ENCODE measurements at regions not wholly inside any gene's neighbourhood (a gene's known extent, or its start where the extent isn't known, plus 50 kb on each side); places are given as distances from the start of the nearest gene placed in this dataset.

DNA sequence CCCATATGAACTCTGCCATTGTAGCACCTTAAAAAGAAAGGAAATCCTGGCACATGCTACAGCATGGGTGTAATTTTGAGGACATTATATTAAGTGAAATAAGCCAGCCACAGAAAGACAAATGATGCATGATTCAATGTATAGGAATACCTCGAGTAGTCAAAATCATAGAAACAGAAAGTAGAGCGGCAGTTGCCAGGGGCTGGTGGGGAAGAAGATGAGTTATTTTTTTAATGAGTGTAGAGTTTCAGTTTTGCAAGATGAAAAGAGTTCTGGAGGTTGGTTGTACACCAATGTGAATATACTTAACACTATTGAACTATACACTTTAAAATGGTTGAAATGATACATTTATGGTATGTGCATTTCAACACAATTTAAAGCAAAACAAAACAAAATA, 133.0 kb downstream of the ZDHHC21 start:
- FAIRE-seq: no peak

GRCh38 chr9:14554886-14555285, 138.3 kb downstream of the ZDHHC21 start:
- FAIRE-seq: no peak

GRCh38 chr9:14547245-14548060, 145.8 kb downstream of the ZDHHC21 start:
- FAIRE-seq: no peak

- no peak for FAIRE-seq
Measured at GRCh38 chr9:14546693-14547092, 146.5 kb downstream of the ZDHHC21 start.

- FAIRE-seq: no peak
Measured at GRCh38 chr9:14542071-14542470, 151.2 kb downstream of the ZDHHC21 start.

DNA sequence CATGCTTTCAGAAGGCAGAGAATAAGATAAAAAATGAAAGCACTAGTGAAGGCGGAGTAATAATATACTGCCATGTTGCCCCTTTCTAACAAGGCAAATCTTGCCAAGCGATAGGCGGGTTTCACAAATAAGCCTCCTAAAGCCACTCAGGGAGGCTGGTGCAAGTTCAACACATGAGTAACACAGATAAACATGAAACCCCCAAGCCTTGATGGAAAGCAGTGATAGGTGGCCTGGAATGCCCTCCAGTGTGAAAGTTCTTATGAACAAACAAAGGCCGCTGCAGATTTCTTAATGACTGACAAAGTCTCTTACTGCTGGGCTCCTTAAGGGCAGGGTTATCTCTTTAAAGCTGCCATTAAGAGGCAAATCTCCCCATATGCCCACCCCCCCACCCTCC, 154.7 kb downstream of the ZDHHC21 start:
- no peak for FAIRE-seq

- no peak for FAIRE-seq
Measured at GRCh38 chr9:14535161-14535955, 157.9 kb downstream of the ZDHHC21 start.

GRCh38 chr9:14533867-14534640, 159.2 kb downstream of the ZDHHC21 start:
- FAIRE-seq: no peak

DNA sequence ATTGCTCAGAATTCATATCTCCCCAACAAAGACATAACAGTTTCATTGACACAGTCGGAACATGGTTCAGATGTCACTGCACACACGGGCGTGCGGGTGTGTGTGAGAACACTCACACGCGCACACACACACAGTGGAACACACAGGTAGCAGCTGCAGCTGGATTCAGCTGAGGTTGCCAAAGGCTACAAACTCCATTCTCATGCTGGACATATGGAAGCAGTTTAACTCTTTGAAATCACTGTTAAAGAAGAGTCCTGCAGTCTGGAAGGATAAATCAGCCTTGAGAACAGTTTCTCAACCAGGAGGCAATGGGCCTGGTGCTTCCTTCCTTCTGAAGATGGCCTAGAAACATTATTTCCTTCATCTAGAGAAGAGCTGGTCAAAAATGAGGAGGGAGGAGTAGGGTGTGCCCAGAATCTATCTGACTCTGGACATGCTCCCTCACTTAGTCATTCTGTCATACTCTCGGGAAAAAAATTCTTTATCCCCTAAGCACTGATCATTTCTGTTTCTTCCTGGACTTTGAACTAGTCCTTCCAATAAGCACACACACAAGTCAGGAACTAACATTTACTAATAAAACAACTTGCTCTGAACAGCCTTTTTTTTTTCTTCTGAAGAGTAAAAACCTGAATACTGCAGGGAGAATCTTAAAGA, 160.6 kb downstream of the ZDHHC21 start:
- no peak for FAIRE-seq

DNA sequence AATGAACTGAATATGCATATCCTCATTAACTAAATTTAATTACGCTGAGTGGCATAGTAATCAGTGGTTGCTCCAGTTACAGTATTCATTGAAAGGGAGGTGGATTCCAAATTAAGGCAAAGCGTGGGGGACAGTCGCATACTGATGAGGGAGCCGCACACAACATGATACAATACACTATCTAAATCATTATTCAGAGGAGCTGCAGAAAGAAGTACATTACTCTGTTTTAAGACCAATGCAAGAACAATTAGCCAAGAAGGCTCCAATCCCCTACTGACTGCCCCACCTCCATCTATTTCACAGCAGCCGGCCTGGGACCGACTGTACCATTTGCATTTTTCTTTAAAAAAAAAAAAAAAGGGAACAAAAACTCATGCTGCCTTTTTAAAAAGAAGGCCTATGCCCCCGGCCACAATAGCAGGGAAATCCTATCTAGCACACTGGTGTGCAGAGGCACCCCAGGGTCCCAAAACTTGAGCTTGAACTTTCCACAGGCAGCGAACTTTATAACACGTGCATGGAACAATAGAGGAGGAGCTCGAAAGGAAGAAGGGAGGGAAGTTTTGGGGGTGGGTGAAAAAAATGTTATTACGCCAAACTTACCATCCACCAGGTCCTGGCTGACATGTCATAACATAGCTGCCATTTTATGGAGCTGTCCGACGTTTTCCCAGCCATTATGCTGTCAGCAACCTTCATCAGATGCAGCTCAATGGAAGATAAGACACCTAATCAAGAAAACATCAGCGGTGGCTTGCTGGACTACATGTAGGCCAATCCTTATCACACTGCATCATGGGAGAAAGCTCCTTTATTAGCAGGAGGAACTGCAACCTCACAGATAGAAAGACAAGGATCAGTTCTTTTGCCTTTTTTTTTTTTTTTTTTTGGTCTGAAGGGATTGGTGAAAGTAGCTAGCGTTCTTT, 161.6 kb downstream of the ZDHHC21 start:
- no peak for FAIRE-seq

GRCh38 chr9:14530841-14531240, 162.4 kb downstream of the ZDHHC21 start:
- no peak for FAIRE-seq

- FAIRE-seq: no peak
Measured at GRCh38 chr9:14530366-14530765, 162.9 kb downstream of the ZDHHC21 start.

GRCh38 chr9:14529629-14530028, 163.6 kb downstream of the ZDHHC21 start:
- FAIRE-seq: no peak

DNA sequence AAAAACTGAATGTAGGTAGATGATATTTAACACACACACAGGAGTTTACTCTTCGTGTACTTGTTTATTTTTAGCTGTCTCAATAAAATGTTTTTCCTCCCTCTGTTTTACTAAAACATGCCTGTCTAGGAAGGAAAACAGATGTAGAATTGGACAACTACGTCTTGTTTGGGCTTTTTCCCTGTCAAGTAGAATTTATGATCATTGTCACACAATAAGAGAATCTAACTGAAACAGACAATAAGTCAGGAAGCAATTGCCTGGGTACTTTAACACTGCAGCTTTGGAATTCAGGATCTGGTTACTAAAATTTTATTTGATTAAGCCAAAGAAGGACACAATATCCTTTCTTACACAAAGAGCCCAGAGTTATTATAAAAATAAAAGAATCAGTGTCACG, 164.2 kb downstream of the ZDHHC21 start:
- no peak for FAIRE-seq

GRCh38 chr9:14526504-14526903, 166.7 kb downstream of the ZDHHC21 start:
- no peak for FAIRE-seq

GRCh38 chr9:14525856-14526255, 167.4 kb downstream of the ZDHHC21 start:
- no peak for FAIRE-seq

DNA sequence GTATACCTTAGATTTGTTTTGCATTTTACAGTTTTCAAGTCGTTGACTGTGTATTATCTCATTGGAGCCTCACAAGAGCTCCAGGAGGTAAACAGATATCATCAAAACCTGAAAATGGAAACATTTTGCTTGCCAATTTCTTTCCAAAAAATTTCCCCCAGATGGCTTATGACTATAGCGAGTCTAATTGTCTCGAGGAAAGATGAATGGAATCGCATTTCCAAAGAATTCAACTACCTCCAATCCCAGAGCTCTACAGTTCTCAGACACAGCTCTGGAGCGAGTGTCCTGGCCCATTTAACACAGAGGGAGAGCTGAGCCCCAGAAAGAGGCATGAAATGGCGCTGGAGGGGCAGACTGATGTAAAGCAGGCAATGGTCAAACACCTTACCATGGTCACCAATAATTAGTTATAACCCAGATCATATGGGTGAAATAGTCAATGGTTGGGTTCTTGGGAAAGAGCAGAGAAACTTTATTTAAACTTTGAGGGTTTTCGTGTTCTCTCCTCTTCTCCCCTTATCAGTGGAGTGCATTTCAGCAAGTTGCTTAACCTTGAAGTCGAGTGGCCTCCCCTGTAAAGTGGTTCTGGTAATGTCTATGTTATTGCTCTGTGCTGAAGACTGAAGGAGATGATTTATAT, 168.2 kb downstream of the ZDHHC21 start:
- FAIRE-seq: no peak

- no peak for FAIRE-seq
Measured at GRCh38 chr9:14523545-14523944, 169.7 kb downstream of the ZDHHC21 start.

DNA sequence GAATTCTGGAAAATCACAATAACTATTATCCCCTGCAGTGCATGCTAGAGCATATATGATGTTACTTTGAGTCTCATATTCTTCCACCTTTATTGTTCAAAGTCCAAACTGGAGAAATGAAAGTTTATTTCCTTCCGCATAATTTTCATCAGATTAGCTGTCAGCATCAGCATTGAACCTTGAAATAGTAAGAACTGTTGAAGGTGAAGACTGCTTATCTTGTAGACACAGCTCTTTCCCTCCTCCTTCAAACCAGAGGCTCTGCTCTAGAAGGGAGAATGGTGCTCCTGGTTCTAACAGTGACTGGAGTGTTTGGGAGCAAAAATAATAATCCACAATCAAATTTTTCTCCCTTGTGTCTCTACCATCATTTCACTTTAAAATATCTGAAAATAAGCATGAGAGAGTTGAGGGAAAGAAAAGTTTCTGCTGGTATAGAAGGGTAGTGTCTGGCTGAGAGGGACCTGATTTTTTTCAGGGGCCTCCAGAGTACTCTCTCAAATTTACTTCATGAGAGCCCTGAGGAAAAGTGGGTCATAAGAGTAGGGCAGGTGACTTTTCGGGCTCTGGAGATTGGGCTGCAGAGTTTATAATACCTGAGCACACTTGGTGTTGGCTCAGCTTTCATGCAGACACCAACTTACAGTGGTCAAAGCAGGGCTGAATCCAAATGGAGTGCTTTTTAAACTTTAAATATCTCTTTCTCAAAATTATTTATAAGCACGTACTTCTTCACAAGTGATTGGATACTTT, 170.4 kb downstream of the ZDHHC21 start:
- no peak for FAIRE-seq

- FAIRE-seq: no peak
Measured at GRCh38 chr9:14520341-14520740, 172.9 kb downstream of the ZDHHC21 start.

Data from G401.6 (cell line).